ENCODE measurements at regions not wholly inside any gene's neighbourhood (a gene's known extent, or its start where the extent isn't known, plus 50 kb on each side); places are given as distances from the start of the nearest gene placed in this dataset.

- Histone ChIP-seq H3K9me3 (no peaks in the 10 kb centered on the region), H3K27me3 (no peaks in the 10 kb centered on the region), H3K4me1 (peaks cover 24% of the 10 kb centered on the region), H3K36me3 (replicated peaks in 1 of 2; ENCODE audit: insufficient read depth in 1 of 2, low read depth in 2 of 2) (no peaks in the 10 kb centered on the region), H3K27ac (no peak overlapping the region), H3K4me3 (no peak overlapping the region)
- TF ChIP-seq POLR2A (IDR thresholded peaks at IDR 0.05) (no peak), CTCF (IDR thresholded peaks at IDR 0.05) (no peak)
- ATAC-seq (no peak), DNase-seq (peak in 1 of 4 donors; percentile 12)
- 72 to 76% methylated on average over 11 to 13 of the region's 13 CpGs for WGBS, 2 donors
- intact Hi-C loops (cut with DNase I) = no loop called here
Observed at GRCh38 chr3:127041264-127041820, 58.4 kb downstream of the PLXNA1 start.

GRCh38 chr3:127041933-127042332 is 59.0 kb downstream of the PLXNA1 start:
- Histone ChIP-seq H3K27ac (no peak overlapping the region), H3K4me3 (no peak overlapping the region), H3K27me3 (no peaks in the 10 kb centered on the region), H3K36me3 (replicated peaks in 1 of 2; ENCODE audit: insufficient read depth in 1 of 2, low read depth in 2 of 2) (no peaks in the 10 kb centered on the region), H3K9me3 (no peaks in the 10 kb centered on the region), H3K4me1 (peaks cover 24% of the 10 kb centered on the region)
- peak in 1 of 4 donors; percentile 3 for DNase-seq
- intact Hi-C loops (cut with DNase I) = no loop called here
- WGBS, 2 donors = 81% methylated on average over 8 of the region's 8 CpGs
- no peak for TF ChIP-seq POLR2A (IDR thresholded peaks at IDR 0.05)
- TF ChIP-seq CTCF (IDR thresholded peaks at IDR 0.05) = no peak
- ATAC-seq = no peak

DNA sequence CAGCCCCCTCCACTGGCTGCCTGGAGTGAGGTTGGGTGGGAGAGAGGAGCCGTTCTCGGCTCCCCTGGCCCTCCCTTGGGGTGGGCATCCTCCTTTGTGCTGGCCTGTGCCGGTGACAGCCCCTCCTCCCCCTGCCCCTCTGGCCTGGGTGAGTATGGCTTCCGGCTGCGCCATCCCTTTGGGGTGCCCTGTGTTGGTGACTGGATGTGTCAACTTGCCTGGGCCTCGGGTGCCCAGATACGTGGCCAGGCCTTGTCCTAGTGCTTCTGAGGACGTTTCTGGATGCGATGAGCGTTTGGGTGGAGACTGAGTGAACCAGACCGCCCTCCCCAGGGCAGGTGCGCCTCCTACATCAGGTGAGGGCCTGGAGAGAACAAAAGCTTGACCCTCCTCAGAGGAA is 59.7 kb downstream of the PLXNA1 start:
- Histone ChIP-seq H3K4me1 (peaks cover 24% of the 10 kb centered on the region), H3K9me3 (no peaks in the 10 kb centered on the region), H3K27ac (peak overlapping the region; percentile 22 to 68 (median 58)), H3K4me3 (no peak overlapping the region), H3K27me3 (no peaks in the 10 kb centered on the region), H3K36me3 (replicated peaks in 1 of 2; ENCODE audit: insufficient read depth in 1 of 2, low read depth in 2 of 2) (no peaks in the 10 kb centered on the region)
- 75% methylated on average over 12 of the region's 12 CpGs; no CpG with 5 or more reads in 1 of the 2 donors for WGBS, 2 donors
- intact Hi-C loops (cut with DNase I) = no loop called here
- ATAC-seq (peak; percentile 3), DNase-seq (peak in 1 of 4 donors; percentile 3)
- no peak for TF ChIP-seq POLR2A (IDR thresholded peaks at IDR 0.05)
- TF ChIP-seq CTCF (IDR thresholded peaks at IDR 0.05) = no peak

GRCh38 chr3:127043041-127043641 is 60.2 kb downstream of the PLXNA1 start:
- DNase-seq (peak; percentile 55 to 75 (median 62)), ATAC-seq (peak; percentile 86)
- intact Hi-C loops (cut with DNase I) = no loop called here
- Histone ChIP-seq H3K27ac (peak overlapping the region; percentile 22 to 68 (median 58)), H3K4me3 (no peak overlapping the region), H3K36me3 (replicated peaks in 1 of 2; ENCODE audit: insufficient read depth in 1 of 2, low read depth in 2 of 2) (no peaks in the 10 kb centered on the region), H3K27me3 (no peaks in the 10 kb centered on the region), H3K4me1 (peaks cover 24% of the 10 kb centered on the region), H3K9me3 (no peaks in the 10 kb centered on the region)
- WGBS, 2 donors = 59 to 65% methylated on average over 13 to 17 of the region's 17 CpGs
- TF ChIP-seq CTCF (IDR thresholded peaks at IDR 0.05) (no peak), POLR2A (IDR thresholded peaks at IDR 0.05) (no peak)

Data from body of pancreas (tissue), 4 donors.